Ascending aorta (tissue), 2 donors: ENCODE measurements at regions not wholly inside any gene's neighbourhood (a gene's known extent, or its start where the extent isn't known, plus 50 kb on each side); places are given as distances from the start of the nearest gene placed in this dataset.

ENCODE experiments used
- DNase-seq, 2 donors: peaks; one replicate each; pipeline ENCODE4 v3.0.0-alpha.2; 2019; ENCODE audit warnings: low spot score in 2 of 2
- H3K27ac ChIP-seq, 2 donors: fragments of 200-600 bp; sonication (generic); one replicate each; pipeline ENCODE4 v1.5.1; 2016 to 2017; ENCODE audit warnings: mild to moderate bottlenecking in 1 of 2
- H3K27me3 ChIP-seq: fragments of 200-600 bp; sonication (generic); one replicate; pipeline ENCODE4 v1.5.1; 2017
- H3K36me3 ChIP-seq, 2 donors: fragments of 200-600 bp; sonication (generic); one replicate each; pipeline ENCODE4 v1.5.1; 2016
- H3K4me1 ChIP-seq, 2 donors: fragments of 200-600 bp; sonication (generic); one replicate each; pipeline ENCODE4 v1.5.1; 2016 to 2017; ENCODE audit warnings: mild to moderate bottlenecking in 1 of 2
- H3K4me3 ChIP-seq, 2 donors: fragments of 200-600 bp; sonication (generic); one replicate each; pipeline ENCODE4 v1.5.1; 2016 to 2017; ENCODE audit warnings: mild to moderate bottlenecking in 1 of 2
- H3K9me3 ChIP-seq, 2 donors: fragments of 200-600 bp; sonication (generic); one replicate each; pipeline ENCODE4 v1.5.1; 2016
- intact Hi-C: fragments of 100-400 bp; cut with DNase I; formaldehyde crosslinking; loops from one replicate; pipeline ENCODE4 v1.15.1; 2023
- TF ChIP-seq, protein P1 (sequence below), 3 experiments: fragments of 200-600 bp in 2 of 3; fragments of 450-650 bp in 1 of 3; sonication (generic) in 2 of 3; IDR thresholded peaks; one replicate each; pipeline ENCODE4 v1.5.1; 2016 to 2019; ENCODE audit warnings: antibody characterized with exemption in 3 of 3, mild to moderate bottlenecking in 1 of 3, moderate library complexity in 1 of 3

DNA sequence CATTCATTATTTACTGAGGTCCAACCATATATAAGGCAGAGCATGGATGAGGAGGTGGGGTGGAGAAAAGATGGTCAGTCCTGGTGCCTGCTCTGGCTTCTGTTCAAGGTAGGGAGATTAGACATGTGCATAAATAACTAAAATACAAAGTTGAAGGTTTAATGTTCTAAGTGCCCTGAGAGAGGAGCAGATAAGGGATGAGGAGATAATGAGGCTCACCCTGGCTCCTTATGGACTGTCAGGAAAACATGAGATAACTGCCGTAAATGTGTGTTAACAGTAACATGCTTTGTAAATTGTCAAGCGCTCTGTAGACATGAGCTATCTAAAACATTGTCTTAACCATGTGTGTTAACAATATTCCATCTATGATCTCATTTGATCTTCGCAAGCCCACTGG, 474.6 kb upstream of the USP24 start:
- H3K27ac ChIP-seq, result no peak overlapping the region
- intact Hi-C loops, result no loop called here
- no peaks in the 10 kb centered on the region for H3K9me3 ChIP-seq
- H3K27me3 ChIP-seq, result no peaks in the 10 kb centered on the region
- H3K4me1 ChIP-seq, result peaks cover 0 to 5% of the 10 kb centered on the region in 2 donors
- DNase-seq, result no peak
- H3K36me3 ChIP-seq, result no peaks in the 10 kb centered on the region
- no peak overlapping the region for H3K4me3 ChIP-seq
- TF ChIP-seq, protein P1, sequence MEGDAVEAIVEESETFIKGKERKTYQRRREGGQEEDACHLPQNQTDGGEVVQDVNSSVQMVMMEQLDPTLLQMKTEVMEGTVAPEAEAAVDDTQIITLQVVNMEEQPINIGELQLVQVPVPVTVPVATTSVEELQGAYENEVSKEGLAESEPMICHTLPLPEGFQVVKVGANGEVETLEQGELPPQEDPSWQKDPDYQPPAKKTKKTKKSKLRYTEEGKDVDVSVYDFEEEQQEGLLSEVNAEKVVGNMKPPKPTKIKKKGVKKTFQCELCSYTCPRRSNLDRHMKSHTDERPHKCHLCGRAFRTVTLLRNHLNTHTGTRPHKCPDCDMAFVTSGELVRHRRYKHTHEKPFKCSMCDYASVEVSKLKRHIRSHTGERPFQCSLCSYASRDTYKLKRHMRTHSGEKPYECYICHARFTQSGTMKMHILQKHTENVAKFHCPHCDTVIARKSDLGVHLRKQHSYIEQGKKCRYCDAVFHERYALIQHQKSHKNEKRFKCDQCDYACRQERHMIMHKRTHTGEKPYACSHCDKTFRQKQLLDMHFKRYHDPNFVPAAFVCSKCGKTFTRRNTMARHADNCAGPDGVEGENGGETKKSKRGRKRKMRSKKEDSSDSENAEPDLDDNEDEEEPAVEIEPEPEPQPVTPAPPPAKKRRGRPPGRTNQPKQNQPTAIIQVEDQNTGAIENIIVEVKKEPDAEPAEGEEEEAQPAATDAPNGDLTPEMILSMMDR (IDR thresholded peaks at IDR 0.05), result no peak

DNA sequence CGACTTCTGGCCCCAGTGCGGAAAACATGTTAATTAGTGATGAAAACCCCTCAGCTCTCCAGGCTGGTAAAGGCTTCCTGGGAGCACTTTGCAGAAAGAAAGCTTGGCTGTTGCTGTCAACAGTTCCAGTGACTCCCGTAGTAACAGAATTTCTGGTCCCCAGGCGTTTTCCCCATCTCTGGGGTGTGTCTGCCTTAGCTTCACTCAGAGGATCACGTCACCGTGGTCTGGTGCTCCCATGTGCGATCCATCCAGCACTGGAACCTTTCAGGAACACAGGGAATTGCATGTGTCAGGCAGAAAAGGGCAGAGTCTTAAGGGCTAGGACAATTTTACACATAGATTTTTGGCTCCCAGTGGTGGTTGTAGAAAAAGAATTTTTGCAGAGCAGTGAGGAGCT, 470.4 kb upstream of the USP24 start:
- Histone ChIP-seq H3K27me3 (no peaks in the 10 kb centered on the region), H3K4me3 (no peak overlapping the region), H3K27ac (no peak overlapping the region), H3K4me1 (no peaks in the 10 kb centered on the region), H3K36me3 (no peaks in the 10 kb centered on the region), H3K9me3 (no peaks in the 10 kb centered on the region)
- TF ChIP-seq, protein P1 (IDR thresholded peaks at IDR 0.05), result no peak
- DNase-seq, result no peak
- intact Hi-C loops, result no loop called here

DNA sequence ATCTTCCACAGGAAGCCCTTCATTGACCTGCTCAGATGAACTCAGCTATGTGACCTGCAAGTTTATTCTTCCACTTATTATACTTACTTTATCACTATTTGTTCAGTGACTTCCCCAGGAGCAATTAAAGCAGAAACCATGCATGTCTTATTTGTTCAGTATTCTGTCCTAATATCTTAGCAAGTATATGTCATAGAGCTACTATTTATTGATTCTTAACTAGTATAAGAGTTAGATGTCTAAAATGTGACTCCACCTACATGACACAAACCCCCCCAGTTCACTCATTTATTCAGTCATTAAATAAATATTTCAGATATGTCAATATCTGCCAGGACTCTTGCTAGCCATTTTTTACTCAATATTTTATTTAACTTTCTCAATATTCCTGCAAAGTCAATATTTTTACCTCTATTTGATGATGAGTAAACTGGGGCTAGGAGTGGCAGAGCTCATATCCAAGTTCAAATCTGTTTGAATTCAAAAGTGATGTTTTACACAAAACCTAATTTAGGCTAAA, 469.0 kb upstream of the USP24 start:
- Histone ChIP-seq H3K27ac (no peak overlapping the region), H3K27me3 (no peaks in the 10 kb centered on the region), H3K36me3 (no peaks in the 10 kb centered on the region), H3K4me3 (no peak overlapping the region), H3K9me3 (no peaks in the 10 kb centered on the region), H3K4me1 (no peaks in the 10 kb centered on the region)
- TF ChIP-seq, protein P1 (IDR thresholded peaks at IDR 0.05), result no peak
- intact Hi-C loops, result no loop called here
- DNase-seq, result no peak

DNA sequence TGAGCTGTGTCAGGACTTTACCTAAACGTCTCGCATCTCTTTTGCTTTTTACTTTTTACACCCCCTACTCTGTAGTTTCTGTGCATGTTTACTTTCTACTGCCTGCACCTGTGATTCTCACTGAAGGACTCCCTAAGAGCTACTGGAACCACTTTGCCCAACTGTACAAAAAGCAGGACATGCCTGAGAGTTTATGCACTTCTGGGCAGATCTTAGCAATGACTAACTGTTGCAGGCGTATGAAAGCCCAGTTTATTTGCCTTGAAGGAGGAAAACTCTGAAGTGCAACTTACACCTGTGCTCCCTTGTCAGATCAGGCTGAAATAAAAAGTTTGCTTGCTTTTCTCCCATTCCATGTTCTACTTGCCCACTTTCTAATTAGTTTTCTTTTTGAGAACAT, 467.0 kb upstream of the USP24 start:
- intact Hi-C loops, result no loop called here

DNA sequence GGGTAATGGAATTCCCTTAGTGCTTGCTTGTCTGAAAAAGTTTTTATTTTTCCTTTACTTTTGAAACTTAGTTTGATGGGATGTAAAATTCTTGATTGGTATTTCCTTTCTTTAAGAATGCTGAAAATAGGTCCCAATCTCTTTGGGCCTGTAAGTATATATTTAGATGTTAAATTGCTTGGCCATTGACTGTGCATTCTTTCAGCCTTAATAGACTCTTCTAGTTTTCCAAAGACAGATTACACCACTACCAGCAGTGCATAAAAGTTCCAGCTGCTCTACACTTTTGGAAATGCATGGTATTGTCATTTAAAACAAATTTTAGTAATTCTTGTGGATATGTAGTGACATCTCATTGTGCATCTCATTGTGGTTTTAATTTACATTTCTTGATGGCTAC, 464.8 kb upstream of the USP24 start:
- Histone ChIP-seq H3K4me1 (no peaks in the 10 kb centered on the region), H3K9me3 (no peaks in the 10 kb centered on the region), H3K27me3 (no peaks in the 10 kb centered on the region), H3K4me3 (no peak overlapping the region), H3K36me3 (no peaks in the 10 kb centered on the region), H3K27ac (no peak overlapping the region)
- DNase-seq, result no peak
- TF ChIP-seq, protein P1 (IDR thresholded peaks at IDR 0.05), result no peak
- intact Hi-C loops, result no loop called here

More for the DNA sequence above, 467.0 kb upstream of the USP24 start:
- no peak overlapping the region for H3K27ac ChIP-seq
- no peaks in the 10 kb centered on the region for H3K9me3 ChIP-seq
- H3K4me1 ChIP-seq, result no peaks in the 10 kb centered on the region
- no peak overlapping the region for H3K4me3 ChIP-seq
- H3K27me3 ChIP-seq, result no peaks in the 10 kb centered on the region
- TF ChIP-seq, protein P1 (IDR thresholded peaks at IDR 0.05), result no peak
- no peaks in the 10 kb centered on the region for H3K36me3 ChIP-seq
- no peak for DNase-seq

DNA sequence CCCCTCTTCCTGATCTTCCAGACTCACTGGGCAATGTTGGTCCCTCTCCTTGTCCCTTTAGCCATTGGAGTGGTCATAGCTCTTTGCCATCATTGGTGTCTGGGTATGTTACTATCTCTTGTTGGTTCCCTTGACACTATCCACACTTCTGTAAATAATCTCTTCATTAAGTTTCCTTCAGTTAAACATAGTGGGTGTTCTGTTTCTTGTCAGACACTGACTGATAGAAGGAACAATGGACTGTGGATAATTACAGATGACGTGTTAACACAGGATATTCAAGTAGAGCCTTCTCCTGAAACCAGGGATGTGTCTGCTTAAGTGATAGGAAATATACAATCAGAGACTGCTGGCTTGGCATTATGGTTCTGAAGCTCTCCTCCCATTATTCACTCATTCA, 458.3 kb upstream of the USP24 start:
- TF ChIP-seq, protein P1 (IDR thresholded peaks at IDR 0.05), result no peak
- intact Hi-C loops, result loop anchor here (5.0 kb wide), 1 partner anchor 909 kb away; no protein-coding TSS in a partner anchor
- Histone ChIP-seq H3K27ac (no peak overlapping the region), H3K9me3 (no peaks in the 10 kb centered on the region), H3K4me1 (peaks cover 0 to 18% of the 10 kb centered on the region in 2 donors), H3K36me3 (no peaks in the 10 kb centered on the region), H3K4me3 (no peak overlapping the region), H3K27me3 (no peaks in the 10 kb centered on the region)
- no peak for DNase-seq
